Spinal cord (tissue), 9 donors: ENCODE measurements at regions not wholly inside any gene's neighbourhood (a gene's known extent, or its start where the extent isn't known, plus 50 kb on each side); places are given as distances from the start of the nearest gene placed in this dataset.
"Not testable (repeated sequence)": the region's sequence is repeated elsewhere in the genome, so short reads cannot be mapped to it uniquely, and the experiment has no call there.

Experiments
- DNase-seq, 6 donors: peaks; one replicate each; pipeline versions ENCODE4 v3.0.0 to v3.0.0-alpha.2; 2013 to 2015; ENCODE audit warnings: low spot score in 6 of 6, low read depth in 4 of 6
- H3K27ac ChIP-seq: one replicate; pipeline ENCODE4 v1.5.1; 2013; ENCODE audit warnings: low read depth, low read length, control low read depth
- H3K27me3 ChIP-seq: one replicate; pipeline ENCODE4 v1.6.1; 2013; ENCODE audit warnings: low read length; ENCODE audit not compliant: control insufficient read depth, insufficient read depth
- H3K36me3 ChIP-seq: one replicate; pipeline ENCODE4 v1.6.1; 2013; ENCODE audit warnings: low read length; ENCODE audit not compliant: control insufficient read depth, insufficient read depth
- H3K4me1 ChIP-seq: one replicate; pipeline ENCODE4 v1.6.1; 2013; ENCODE audit warnings: low read length; ENCODE audit not compliant: control insufficient read depth, insufficient read depth
- H3K4me3 ChIP-seq: one replicate; pipeline ENCODE4 v1.5.1; 2013; ENCODE audit warnings: low read depth, low read length, control low read depth
- H3K9me3 ChIP-seq: one replicate; pipeline ENCODE4 v1.6.1; 2013; ENCODE audit warnings: low read length; ENCODE audit not compliant: control insufficient read depth, insufficient read depth
- WGBS: methylation state at CpG from one replicate; pipeline ENCODE4 v1.1.5; 2013; ENCODE audit warnings: missing lambda C conversion rate; ENCODE audit not compliant: insufficient coverage; 5-methylcytosine and 5-hydroxymethylcytosine counted together
- donor health status: healthy.

DNA sequence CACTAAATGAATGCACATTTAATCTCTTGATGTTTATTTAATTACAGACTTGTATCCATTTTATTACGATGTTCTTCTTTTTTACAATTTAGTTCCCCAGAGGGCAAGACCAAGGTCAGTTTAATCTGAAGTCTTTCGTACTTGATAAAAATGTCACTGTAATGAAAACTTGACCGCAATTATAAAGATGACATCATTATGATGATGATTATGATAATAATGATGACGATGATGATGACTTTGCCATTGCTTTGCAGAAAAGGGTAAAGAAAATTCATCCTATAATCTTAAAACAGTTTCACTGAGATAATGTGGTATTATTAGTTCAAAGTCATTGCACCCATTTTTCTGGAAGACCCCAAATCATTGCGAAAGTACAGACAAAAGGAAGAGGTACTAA, 290.1 kb downstream of the NEBL start:
- Histone ChIP-seq H3K4me3 (no peak overlapping the region), H3K4me1 (no peaks in the 10 kb centered on the region), H3K36me3 (no peaks in the 10 kb centered on the region), H3K9me3 (no peaks in the 10 kb centered on the region), H3K27me3 (no peaks in the 10 kb centered on the region), H3K27ac (no peak overlapping the region)
- 100% methylated on average over 2 of the region's 5 CpGs for WGBS
- DNase-seq, result no peak

- H3K36me3 ChIP-seq, result no peaks in the 10 kb centered on the region
- H3K9me3 ChIP-seq, result no peaks in the 10 kb centered on the region
- no peaks in the 10 kb centered on the region for H3K27me3 ChIP-seq
- WGBS, result no CpG with 5 or more reads among the region's 1 CpG
- H3K4me1 ChIP-seq, result peaks cover 3% of the 10 kb centered on the region
- DNase-seq, result no peak
- H3K4me3 ChIP-seq, result no peak overlapping the region
- H3K27ac ChIP-seq, result no peak overlapping the region
Observed at GRCh38 chr10:20601941-20602461, 295.1 kb downstream of the NEBL start.

GRCh38 chr10:20598590-20598989, 298.5 kb downstream of the NEBL start:
- 72% methylated on average over 3 of the region's 3 CpGs for WGBS
- peaks cover 3% of the 10 kb centered on the region for H3K4me1 ChIP-seq
- no peak for DNase-seq

GRCh38 chr10:20596911-20597310, 300.2 kb downstream of the NEBL start:
- peaks cover 3% of the 10 kb centered on the region for H3K4me1 ChIP-seq
- no CpG with 5 or more reads among the region's 2 CpGs for WGBS
- peak in 5 of 6 donors; percentile 7 to 68 (median 17) for DNase-seq
- no peaks in the 10 kb centered on the region for H3K36me3 ChIP-seq
- no peak overlapping the region for H3K4me3 ChIP-seq
- H3K27me3 ChIP-seq, result no peaks in the 10 kb centered on the region
- no peak overlapping the region for H3K27ac ChIP-seq
- H3K9me3 ChIP-seq, result no peaks in the 10 kb centered on the region

More at GRCh38 chr10:20598590-20598989, 298.5 kb downstream of the NEBL start:
- Histone ChIP-seq H3K27ac (no peak overlapping the region), H3K27me3 (no peaks in the 10 kb centered on the region), H3K9me3 (no peaks in the 10 kb centered on the region), H3K4me3 (no peak overlapping the region), H3K36me3 (no peaks in the 10 kb centered on the region)

DNA sequence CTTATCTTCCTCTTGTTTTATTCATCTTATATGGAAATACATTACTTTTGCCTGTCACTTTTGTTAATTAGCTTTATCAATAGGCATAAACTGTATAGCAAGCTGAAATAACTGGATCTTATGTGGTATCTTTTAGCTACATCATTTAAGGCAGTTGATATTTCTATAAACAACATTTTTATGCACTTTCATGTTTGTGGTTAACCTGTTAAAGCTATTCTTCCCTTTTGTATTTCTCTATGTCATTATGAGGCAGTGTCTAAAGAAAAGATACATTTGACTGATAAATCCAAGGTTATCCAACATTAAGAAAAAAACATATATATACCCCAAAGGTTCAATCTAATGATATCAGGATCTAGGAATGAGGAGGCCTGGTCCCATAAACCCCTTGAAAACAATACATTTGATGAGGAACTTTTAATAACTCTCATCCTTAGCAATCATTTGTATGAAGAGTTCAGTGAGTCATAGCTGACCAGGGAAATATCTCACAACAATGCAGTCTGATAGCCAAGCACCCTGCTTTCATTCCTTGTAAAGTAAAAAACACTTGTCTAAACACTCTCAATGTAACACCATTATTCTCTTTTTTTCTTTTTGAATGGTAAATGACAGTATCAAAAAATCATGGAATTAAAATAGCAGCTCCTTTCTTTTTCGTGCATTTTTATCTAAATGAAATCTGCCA, 300.9 kb downstream of the NEBL start:
- no CpG with 5 or more reads among the region's 1 CpG for WGBS
- no peak overlapping the region for H3K27ac ChIP-seq
- DNase-seq, result no peak
- H3K4me1 ChIP-seq, result peaks cover 3% of the 10 kb centered on the region
- no peaks in the 10 kb centered on the region for H3K9me3 ChIP-seq
- H3K27me3 ChIP-seq, result no peaks in the 10 kb centered on the region
- no peak overlapping the region for H3K4me3 ChIP-seq
- H3K36me3 ChIP-seq, result no peaks in the 10 kb centered on the region

- H3K27me3 ChIP-seq, result no peaks in the 10 kb centered on the region
- H3K27ac ChIP-seq, result no peak overlapping the region
- WGBS, result 88% methylated on average over 2 of the region's 3 CpGs
- peaks cover 3% of the 10 kb centered on the region for H3K4me1 ChIP-seq
- no peak overlapping the region for H3K4me3 ChIP-seq
- no peak for DNase-seq
- H3K9me3 ChIP-seq, result no peaks in the 10 kb centered on the region
- H3K36me3 ChIP-seq, result no peaks in the 10 kb centered on the region
Observed at GRCh38 chr10:20593649-20594048, 303.5 kb downstream of the NEBL start.

DNA sequence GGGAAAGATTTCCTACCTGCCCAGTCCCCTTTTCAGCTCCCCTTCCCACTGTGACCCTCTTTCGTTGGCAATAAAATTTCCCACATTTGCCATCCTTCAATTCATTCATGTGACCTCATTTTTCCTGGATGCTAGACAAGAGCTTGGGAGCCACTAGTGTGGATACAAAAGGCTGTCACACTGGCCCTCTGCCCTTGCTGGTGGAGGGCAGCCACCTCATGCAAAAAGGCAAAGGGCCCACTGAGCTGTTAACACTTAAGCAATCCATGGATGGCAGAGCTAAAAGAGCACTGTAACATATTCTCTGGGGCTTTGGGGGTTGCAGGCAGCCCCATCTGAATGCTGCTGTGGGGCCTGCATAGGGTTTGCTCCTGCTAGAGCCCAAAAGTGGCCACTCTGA, 315.1 kb downstream of the NEBL start:
- no peak for DNase-seq
- no peak overlapping the region for H3K4me3 ChIP-seq
- no peaks in the 10 kb centered on the region for H3K4me1 ChIP-seq
- H3K9me3 ChIP-seq, result peaks cover 4% of the 10 kb centered on the region
- no peaks in the 10 kb centered on the region for H3K36me3 ChIP-seq
- WGBS, result 67% methylated on average over 1 of the region's 1 CpG
- no peaks in the 10 kb centered on the region for H3K27me3 ChIP-seq
- H3K27ac ChIP-seq, result no peak overlapping the region

DNA sequence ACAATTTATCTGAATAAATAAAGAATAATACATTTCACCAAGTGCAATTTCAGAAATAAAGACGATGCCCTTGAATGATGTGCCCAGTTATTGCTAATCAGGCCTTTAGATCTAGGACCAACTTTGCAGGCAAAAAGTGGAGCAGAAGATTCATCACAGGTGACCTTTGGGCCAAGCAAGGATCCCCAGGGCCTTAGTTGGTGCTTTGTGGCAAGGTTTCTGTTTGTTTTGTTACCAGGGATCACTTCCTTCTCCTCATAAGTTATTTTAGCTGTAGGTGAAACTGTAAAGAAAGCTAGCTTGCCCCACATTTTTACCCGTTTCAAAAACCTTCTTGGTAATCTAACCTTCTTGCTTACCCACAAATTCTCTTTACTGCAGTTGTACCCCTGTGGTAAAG, 323.2 kb downstream of the NEBL start:
- no peaks in the 10 kb centered on the region for H3K9me3 ChIP-seq
- WGBS, result 100% methylated on average over 1 of the region's 2 CpGs
- no peak overlapping the region for H3K4me3 ChIP-seq
- no peak overlapping the region for H3K27ac ChIP-seq
- DNase-seq, result no peak
- no peaks in the 10 kb centered on the region for H3K36me3 ChIP-seq
- no peaks in the 10 kb centered on the region for H3K4me1 ChIP-seq
- H3K27me3 ChIP-seq, result no peaks in the 10 kb centered on the region

GRCh38 chr10:20555990-20556389, 341.1 kb downstream of the NEBL start:
- not testable (repeated sequence) for H3K4me3 ChIP-seq, H3K9me3 ChIP-seq, H3K27me3 ChIP-seq, H3K4me1 ChIP-seq, H3K36me3 ChIP-seq, H3K27ac ChIP-seq, DNase-seq
- WGBS, result 80% methylated on average over 4 of the region's 7 CpGs

- Histone ChIP-seq H3K9me3 (no peaks in the 10 kb centered on the region), H3K27ac (no peak overlapping the region), H3K4me1 (no peaks in the 10 kb centered on the region), H3K36me3 (no peaks in the 10 kb centered on the region), H3K27me3 (no peaks in the 10 kb centered on the region), H3K4me3 (no peak overlapping the region)
- no peak for DNase-seq
- no CpG with 5 or more reads among the region's 3 CpGs for WGBS
Observed at GRCh38 chr10:20552382-20552781, 344.7 kb downstream of the NEBL start.
